Activated CD4-positive, alpha-beta T cell treated with anti-CD3 and anti-CD28 coated beads for 48 hours (primary cell): ENCODE measurements at regions not wholly inside any gene's neighbourhood (a gene's known extent, or its start where the extent isn't known, plus 50 kb on each side); places are given as distances from the start of the nearest gene placed in this dataset.

Experiments
- DNase-seq: peaks from one replicate; pipeline ENCODE4 v3.0.0-alpha.2; 2020

DNA sequence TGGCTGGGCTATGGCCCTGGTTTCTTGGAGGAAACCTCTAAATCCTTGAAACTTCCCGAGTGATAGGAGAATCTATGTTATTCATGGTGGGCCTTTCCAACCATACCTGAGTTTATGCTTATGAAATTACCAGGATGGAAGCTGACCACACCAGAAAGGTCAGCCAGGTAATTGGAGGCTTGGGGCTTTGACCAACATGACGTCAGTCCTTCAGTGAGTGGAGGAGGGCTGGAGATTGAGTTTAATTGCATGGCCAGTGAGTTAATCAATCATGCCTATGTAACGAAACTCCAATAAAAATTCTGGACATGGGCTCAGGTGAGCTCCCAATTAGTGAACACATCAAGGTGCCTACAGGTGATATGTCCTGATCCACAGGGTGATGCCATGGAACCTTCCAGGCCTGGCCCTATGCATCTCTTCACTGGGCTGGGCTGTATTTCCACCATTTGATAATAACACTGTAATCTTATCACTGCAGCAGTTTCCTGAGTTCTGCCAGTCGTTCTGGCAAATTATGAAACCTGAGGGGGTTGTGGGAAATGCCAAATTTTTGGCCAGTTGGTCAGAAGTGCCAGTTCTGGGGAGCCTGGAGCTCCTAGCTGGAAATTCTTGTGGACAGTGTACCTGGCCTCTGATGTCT is 106.5 kb downstream of the CDH26 start:
- DNase-seq = no peak

DNA sequence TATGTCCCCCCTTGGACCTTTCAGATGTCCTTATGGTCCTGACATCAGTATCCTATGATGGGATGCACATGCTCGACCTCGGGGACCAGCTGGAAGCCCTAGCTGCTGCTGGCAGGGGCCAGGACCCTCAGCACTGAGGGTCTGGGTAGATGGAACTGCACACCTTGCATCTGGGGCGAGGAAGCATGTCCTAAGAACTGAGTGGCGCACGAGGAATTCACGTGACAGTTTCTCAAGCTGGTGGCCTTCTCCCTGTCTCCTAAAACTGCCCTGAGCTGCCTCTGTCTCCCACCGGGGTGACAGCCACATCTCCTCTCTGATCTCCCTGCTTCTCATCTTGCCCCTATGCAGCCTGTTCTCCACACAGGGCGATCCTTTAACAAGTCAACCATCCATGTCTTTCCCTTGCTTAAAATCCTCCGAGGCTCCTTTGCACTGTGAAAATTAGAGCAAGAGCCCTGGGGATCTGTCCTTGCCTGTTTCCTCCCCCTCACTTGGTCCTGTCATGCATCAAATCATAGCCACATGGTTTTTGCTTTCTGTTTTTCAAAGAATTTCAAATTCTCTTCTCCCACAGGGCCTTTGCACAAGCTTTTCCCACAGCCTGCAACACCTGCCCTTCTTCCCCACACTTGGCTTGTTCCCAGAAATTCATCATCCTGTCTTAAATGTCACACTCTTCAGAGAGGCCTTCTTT is 107.7 kb downstream of the CDH26 start:
- no peak for DNase-seq

DNA sequence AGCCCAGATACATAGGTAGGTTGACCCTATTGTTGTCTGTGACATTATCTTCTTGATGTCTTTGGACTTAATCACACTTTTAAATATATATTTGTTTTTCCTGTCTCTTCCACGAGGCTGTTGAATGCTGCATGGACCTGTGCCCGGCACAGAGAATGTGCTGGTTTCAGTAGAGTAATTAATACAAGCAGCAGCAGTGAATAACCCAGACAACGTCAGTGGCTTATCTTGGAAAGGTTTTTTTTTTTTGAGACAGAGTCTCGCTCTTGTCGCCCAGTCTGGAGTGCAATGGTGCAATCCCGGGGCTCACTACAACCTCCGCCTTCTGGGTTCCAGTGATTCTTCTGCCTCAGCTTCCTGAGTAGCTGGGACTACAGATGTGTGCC is 108.2 kb downstream of the CDH26 start:
- no peak for DNase-seq

DNA sequence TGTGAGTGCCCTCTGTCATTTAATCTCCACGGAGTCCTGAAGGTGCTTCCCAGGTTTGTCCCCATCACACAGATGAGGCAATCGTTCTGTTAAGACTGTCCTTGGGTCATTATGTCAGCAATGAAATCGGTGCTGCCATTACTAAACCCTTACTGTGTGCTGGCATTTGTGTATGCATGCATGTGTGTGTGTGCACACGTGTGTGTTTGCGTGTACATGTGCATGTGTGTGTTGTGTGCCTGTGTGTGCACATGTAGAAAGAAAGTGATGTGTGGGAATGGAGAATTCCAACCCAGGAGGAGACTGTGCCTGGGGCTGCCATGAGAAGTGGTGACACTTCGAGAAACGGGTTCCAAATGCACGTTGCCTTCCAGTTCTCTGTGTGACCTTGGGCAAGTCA is 110.3 kb downstream of the CDH26 start:
- no peak for DNase-seq

DNA sequence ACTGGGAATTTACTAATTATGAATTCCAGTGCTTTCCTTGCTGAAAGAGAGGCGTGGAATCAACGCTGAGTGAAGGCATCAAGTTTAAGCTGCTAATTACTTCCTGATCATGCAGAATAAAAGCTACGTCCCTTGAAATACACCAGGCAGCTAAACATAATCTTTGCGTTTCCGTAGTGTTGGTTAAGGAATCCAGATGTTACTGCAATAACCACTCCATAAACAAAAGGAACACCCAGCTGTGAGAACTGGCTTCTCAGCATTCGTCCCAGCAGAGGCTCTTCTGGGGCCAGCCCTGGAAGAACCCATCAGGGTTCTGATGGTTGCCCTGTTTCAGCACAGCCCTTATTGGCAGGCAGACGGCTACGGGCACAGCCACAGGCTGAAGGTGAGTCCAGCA is 111.4 kb downstream of the CDH26 start:
- no peak for DNase-seq

DNA sequence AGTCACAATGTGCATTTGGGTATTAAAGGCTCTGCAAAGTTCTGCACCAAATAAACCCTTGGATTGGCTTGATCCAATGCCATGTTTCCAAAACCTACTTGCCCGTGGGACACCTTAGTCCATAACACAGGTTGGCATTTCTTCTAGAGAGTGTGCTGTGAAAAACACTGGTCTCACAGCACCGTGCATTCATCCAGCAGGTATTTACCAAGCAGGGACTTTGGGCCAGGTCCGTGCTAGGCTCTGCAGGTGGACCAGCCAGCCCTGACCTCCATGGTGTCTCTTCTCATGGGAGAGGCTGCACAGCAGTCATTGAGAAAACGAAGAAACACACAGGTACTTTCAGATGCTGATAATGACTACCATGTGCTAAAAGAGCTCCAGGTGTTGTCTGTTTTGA is 112.6 kb downstream of the CDH26 start:
- no peak for DNase-seq

DNA sequence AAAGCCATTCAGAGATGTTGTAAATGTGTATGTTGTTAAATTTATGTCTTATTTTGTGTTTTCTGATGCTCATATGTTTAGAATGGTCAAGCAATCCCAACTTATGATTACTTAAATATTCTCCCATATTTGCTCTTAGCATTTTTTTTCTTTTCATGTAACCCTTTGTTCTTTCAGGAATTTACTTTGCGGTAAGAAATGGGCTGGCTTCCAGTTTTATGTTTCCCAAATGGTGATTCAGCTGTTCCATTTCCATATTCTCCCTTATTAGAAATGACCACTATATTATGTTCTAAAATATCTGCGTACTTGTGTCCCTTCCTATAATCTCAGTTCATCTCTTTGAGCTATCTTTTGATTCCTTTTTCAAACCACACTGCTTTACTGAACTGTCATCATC is 113.7 kb downstream of the CDH26 start:
- no peak for DNase-seq

DNA sequence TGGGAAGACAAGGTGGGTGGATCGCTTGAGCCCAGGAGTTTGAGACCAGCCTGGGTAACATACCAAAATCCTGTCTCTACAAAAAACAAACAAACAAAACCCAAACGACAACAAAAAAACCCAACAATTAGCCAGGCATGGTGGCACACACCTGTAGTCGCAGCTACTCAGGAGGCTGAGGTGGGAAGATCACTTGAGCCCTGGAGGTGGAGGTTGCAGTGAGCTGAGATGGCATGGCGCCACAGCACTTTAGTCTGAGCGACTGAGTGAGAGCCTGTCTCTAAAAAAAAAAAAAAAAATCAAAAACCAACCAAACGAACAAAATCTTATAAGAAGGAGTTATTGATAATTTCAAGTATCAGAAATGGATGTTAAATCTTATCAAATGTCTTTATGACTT is 114.9 kb downstream of the CDH26 start:
- no peak for DNase-seq

DNA sequence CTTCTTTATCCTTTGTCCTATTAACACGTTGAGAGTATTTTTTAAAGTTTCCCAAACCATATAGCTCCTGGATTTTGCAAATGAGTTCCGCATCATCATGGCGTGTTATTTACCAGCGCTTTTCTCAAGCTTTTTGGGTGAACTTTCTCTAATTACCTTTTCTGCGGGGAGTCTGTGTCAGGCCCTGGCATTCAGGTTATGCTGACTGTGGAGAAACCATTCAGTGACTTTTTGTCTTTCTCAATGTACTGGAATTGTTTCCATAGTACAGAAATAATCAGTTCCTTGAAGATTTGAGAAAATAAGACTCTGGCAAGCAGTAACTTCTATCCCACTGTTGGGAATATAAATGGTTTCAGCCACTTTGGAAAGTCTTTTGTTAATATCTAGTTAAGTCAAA is 115.3 kb downstream of the CDH26 start:
- DNase-seq = no peak

DNA sequence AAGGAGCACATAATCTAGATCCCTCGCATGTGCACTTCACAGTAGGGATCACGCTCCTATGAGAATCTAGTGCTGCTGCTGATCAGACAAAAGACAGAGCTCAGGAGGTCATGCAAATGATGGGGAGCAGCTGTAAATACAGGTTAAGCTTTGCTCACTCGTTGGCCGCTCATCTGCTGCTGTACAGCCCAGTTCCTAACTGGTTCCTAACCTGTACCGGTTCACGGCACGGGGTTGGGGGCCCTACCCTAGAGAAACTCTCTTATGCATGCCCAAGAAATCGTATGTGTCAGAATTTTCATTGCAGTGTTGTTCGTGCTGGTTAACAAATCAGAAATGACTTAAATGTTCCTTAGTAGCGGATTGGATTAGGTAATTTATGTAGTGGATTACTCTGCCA is 116.1 kb downstream of the CDH26 start:
- no peak for DNase-seq

DNA sequence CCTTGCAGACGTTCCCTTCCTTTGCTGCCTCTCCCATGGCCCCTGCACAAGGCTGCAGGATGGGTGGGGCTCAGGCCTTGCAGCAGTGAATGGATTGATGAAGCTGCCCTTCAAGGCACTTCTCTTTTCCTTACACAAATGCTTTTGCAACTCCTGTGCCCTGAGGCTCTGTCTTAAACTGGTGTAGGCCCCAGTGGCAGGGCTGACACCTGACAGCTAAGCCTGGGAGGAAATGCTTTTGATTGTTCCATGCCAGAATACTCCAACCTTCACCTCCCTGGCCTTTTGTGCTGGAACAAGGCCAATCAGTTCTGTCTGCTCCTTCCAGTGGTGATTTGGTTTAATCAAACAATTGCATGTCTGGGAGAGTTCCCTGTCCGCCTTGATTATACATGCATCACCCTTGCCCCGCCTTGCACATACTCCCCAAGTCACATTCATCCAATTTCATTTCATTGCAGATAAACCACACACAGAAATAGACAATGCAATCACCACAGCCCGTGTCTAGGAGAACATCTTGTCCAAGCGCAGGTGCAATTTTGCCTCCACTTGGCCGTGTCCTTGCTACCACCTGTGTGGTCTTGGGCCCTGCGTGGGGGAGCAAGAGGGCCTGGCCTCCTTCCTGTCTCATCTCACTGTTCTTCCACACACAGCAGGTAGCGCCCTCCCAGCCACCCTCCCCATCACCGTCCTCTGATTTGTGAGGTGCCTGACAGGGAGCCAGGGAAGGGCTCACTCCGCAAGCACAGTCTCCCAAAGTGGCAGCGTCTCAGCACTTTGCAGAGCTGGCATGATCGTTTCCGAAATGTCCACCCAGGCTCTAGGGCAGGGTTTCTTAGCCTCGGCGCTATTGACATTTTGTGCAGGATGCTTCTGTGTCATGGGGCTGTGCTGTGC is 120.4 kb downstream of the CDH26 start:
- no peak for DNase-seq

DNA sequence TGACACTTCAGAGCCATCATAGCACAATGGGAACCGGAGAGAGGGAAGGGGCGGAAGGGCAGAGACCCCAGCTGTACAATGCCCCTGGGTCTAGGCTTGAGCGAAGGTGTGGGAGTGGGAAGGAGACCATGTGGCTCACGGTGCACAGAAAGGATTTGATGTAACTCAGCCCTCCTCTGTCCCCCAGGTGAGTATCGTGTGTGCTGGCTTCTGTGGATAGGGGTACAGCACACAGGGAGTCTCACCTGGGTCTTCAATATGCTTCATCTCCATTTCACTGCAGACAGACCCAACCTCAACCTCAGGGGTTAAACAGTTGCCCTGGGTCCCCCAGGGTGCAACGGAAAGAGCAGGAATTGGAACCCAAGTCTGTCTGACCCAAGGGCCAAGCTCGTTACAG is 122.2 kb downstream of the CDH26 start:
- DNase-seq = no peak

DNA sequence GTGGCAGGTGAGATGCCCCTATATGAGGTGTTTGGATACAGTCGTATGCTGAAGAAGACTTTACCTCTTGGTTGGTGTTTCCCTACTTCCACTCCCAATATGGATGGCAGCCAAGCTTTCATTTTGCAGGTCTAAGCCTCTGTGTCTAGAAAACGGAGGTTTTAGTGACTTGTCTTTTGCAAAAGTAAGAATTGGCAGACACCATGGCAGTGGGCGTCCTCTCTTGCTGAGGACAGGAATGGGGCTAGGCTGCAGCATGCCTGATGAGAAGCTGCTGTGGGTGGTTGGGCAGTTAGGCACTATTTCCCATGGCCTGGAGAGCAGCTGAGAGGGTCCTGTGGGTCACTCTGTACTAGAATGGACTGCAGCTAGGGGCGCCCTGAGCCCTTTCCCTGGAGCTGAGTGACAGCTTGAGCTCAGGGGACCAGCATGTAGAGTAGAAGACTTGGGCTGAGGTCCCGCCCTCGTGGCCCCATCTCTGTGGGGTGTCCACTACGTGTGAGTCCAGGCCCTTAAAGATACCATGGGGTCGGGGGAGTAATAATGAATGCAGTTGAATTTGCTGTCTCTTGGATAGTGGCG is 127.4 kb downstream of the CDH26 start:
- DNase-seq = no peak

DNA sequence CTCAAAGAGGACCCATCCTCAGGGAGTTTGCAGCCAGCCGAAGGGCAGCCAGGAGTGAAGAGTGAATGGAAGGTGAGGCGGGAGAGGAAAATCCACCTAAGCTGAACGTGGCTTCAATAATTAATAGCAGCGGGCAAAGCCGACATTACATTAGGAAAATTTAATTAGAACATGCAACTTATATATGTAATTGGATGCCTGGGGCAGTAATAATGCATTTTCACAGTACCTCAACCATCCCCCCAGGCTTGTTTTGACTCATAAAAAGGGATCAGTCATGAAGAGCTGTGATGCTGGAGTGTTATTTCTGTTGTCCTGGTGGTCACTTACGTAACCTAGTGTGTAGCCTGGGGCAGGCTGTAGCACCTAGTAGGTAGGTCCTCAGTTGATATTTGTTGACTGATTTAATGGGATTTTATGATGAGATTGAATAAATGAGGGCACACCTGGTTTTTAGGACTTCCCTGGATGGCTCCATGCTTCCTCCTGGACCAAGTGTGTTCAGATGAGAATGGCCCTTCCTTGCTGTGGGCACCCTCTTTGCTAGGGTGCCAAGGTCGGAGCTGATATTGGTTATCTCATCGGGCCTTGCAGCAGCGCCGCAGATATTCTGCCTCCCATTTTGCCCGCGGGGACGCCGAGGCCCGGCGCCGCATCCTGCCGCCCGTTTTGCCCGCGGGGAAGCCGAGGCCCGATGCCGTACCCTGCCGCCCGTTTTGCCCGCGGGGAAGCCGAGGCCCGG is 128.8 kb downstream of the CDH26 start:
- no peak for DNase-seq

DNA sequence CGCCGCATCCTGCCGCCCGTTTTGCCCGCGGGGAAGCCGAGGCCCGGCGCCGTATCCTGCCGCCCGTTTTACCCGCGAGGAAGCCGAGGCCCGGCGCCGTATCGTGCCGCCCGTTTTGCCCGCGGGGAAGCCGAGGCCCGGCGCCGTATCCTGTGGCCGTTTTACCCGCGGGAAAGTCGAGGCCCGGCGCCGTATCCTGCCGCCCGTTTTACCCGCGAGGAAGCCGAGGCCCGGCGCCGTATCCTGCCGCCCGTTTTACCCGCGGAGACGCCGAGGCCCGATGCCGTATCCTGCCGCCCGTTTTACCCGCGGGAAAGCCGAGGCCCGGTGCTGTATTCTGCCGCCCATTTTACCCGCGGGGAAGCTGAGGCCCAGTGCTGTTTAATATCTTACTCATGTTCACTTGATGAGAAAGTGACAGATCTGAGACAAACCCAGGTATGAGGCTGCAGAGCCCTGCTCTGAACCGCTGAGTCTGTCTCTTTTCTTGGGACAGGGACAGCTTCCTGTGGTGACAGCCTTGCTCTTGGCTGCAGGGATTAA is 129.4 kb downstream of the CDH26 start:
- peak; percentile 4 for DNase-seq

DNA sequence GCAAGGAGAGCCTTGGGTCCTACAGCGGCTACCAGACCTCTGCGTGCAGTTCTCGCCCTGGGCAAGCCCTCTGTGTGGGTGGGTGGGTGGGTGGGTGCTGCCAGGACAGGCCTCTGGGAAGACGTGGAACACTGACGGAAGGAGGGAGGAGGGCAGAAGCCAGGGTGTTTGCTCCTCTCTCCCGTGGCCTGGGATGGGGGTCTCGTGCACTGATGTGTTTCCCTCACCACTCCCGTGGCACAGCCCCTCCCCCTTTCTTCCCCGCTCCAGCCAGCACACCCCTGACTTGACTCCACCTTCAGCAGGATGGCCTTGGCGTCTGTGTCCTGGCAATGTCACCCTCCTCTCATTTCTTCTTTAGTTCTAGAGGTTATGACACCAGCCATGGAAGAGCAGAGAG is 130.0 kb downstream of the CDH26 start:
- no peak for DNase-seq

DNA sequence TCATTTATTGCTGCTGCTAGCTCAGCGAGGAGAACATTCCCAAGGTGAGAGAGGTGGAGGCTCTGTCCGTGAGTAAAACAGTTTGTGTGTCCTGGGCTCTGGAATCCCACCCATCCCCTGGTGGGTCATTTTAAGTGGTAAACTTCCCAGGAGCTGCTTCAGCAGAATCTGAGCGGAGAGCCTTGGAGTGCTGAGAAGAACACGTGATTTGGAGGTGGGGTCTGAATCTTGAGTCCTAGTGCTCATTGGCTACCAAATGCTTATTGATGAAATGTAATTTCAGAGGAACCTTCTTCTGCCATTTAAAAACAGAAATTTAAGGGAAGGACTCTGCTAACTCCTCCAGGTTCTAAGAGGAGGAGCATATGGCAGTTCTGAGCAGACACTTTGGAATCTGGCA is 132.4 kb downstream of the CDH26 start:
- DNase-seq = no peak

DNA sequence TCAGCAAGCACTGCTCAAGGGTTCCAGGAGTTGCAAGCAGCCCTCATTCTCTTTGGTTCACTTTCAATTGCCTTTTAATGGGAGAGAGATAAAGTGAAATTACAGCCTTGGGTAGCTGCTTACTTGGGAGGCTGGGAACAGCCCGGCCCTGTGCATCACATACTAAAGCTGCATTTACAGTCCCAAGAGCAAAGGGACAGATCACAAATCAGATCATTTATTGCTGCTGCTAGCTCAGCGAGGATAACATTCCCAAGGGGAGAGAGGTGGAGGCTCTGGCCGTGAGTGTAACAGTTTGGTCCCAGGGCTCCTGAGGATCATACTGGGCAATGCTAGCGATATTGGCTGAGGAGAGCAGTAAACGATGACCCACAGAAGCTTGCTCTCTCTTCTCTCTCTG is 133.1 kb downstream of the CDH26 start:
- no peak for DNase-seq

DNA sequence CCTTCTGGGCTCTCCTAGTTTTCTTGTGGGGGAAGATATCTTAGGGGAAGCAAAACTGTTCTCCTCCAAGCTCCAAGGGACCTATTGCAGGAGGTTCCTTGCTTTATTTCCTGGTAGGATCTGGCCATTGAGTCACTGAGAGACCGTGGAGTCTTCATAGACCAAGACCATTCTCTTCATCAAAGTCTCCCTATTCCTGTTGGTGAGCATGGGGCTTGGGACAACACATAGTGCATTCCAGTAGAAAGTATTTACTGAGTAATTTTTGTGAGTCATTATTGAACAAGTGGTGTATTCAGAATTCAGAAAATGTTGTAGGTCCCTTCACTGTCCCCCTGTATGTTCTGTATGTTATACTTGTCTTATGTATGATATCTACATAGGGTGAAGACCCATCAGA is 133.6 kb downstream of the CDH26 start:
- DNase-seq = no peak

DNA sequence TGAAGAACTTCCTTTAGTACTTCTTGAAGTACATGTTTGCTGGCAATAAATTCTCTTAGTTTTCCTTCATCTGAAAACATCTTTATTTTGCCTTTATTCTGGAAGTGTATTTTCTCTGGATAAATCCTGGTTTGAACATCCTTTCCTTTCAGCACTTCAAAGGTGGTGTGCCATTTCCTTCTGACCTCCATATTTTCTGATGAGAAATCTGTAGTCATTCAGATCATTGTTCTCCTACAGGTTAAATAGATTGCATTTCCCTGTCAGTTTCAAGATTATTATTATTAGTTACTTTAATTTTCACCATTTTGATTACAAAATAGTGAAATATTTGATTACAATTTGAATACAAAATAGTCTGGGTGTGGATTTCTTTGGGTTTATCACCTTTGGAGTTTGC is 134.5 kb downstream of the CDH26 start:
- no peak for DNase-seq

DNA sequence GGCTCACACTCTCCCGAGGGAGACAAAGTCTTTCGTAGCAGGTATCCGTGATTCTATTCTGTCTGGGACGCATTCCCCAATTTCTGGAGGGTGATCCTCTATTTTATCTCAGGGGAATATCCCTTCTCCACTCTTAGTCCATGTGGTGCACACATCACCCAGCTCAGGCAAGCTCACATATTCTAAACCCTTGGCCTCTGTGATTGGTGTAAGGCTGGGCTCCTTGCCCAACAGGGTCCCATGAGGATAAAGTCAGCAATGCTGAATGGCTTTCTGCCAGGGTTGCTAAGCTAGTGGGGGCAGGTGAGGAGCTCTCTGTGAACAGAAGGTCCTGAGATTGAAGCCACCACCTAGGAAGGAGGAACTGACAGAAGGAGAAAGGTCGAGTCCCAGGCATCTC is 137.2 kb downstream of the CDH26 start:
- DNase-seq = no peak

DNA sequence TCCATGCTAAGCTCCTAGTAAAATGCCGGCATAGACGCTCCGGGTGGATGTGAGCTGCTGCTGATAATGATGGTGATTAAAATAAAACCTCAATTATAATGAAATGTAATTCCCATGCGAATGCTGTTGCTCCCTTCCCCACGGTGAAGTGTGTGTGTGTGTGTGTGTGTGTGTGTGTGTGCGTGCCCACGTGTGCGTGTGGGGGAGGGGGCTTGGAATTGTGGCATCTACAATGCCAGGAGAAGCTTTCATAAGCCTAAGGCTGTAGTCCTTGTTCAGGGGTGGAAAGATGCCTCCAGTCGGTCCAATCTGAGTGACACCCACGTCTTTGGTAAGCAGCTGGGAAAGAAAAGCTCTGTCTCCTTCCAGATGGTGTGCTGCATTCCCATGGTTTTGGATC is 137.9 kb downstream of the CDH26 start:
- DNase-seq = no peak

DNA sequence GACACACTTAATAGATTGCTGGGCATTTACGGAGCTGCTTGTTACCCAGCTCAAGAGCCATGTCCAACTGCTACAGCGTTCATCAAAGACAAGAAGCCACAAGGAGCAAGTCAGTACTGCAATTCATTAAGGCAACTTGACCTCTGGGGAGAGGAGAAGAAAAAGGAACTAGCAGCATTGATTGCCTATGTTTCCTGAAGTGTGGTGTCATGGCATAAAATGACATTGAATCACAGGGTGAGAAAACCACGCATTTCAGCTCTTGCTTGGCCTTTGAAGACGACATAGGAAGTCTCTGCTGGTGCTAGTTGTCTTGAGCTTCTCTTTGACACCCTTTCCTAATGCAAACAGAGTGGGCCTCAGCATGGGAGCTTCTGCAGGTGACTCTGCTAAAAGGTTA is 139.1 kb downstream of the CDH26 start:
- no peak for DNase-seq
